A673 (cell line): ENCODE measurements at regions not wholly inside any gene's neighbourhood (a gene's known extent, or its start where the extent isn't known, plus 50 kb on each side); places are given as distances from the start of the nearest gene placed in this dataset.
A peak's percentile ranks its signal among the peaks of the same experiment; 100 is the strongest.

Experiments used
- BruUV-seq: library from RNA; stranded (reverse); fragments of 400-500 nt; replicated peaks from 2 replicates; lab custom pipeline; 2021; lab: Mats Ljungman, UMichigan
- CTCF ChIA-PET: fragments of 300-600 bp; sonication (Branson Sonifier 250); formaldehyde crosslinking; loops from one replicate; lab custom pipeline; 2022; ENCODE audit warnings: antibody characterized with exemption; lab: Charles Lee
- POLR2A ChIA-PET: fragments of 300-600 bp; sonication (Branson Sonifier 250); formaldehyde crosslinking; loops from one replicate; lab custom pipeline; 2022; ENCODE audit warnings: antibody characterized with exemption; ENCODE audit not compliant: low non-redundant PET; lab: Charles Lee
- DNase-seq: peaks from one replicate; pipeline ENCODE4 v3.0.0-alpha.2; 2015; ENCODE audit warnings: low spot score
- H3K27ac ChIP-seq: fragments of 200-600 bp; sonication (generic); 2 replicates; pipeline ENCODE4 v1.5.1; 2016; ENCODE audit warnings: mixed run types, low read depth, mild to moderate bottlenecking, mixed read lengths, antibody characterized with exemption, low read length; ENCODE audit not compliant: poor library complexity, severe bottlenecking
- H3K27me3 ChIP-seq: fragments of 200-600 bp; sonication (generic); replicated peaks from 2 replicates; pipeline ENCODE4 v1.6.1; 2017; ENCODE audit warnings: mixed run types, low read depth, mild to moderate bottlenecking, mixed read lengths, antibody characterized with exemption, low read length; ENCODE audit not compliant: insufficient read depth, poor library complexity
- H3K36me3 ChIP-seq: fragments of 200-600 bp; sonication (generic); 2 replicates; pipeline ENCODE4 v1.6.1; 2016; ENCODE audit warnings: mixed run types, mild to moderate bottlenecking, mixed read lengths, antibody characterized with exemption, low read length; ENCODE audit not compliant: insufficient read depth, poor library complexity, severe bottlenecking
- H3K4me1 ChIP-seq: fragments of 200-600 bp; sonication (generic); 2 replicates; pipeline ENCODE4 v1.6.1; 2017; ENCODE audit warnings: mixed run types, mild to moderate bottlenecking, mixed read lengths, antibody characterized with exemption, low read length; ENCODE audit not compliant: insufficient read depth, poor library complexity, severe bottlenecking
- H3K4me3 ChIP-seq: fragments of 200-600 bp; sonication (generic); 2 replicates; pipeline ENCODE4 v1.5.1; 2016; ENCODE audit warnings: low read depth, mixed run types, mild to moderate bottlenecking, mixed read lengths, low read length; ENCODE audit not compliant: poor library complexity, severe bottlenecking
- H3K9me3 ChIP-seq: fragments of 200-600 bp; sonication (generic); 2 replicates; pipeline ENCODE4 v1.6.1; 2016; ENCODE audit warnings: mixed run types, low read depth, mild to moderate bottlenecking, mixed read lengths, antibody characterized with exemption, low read length; ENCODE audit not compliant: poor library complexity, severe bottlenecking
- EZH2 ChIP-seq: fragments of 200-600 bp; sonication (generic); IDR thresholded peaks from 2 replicates; pipeline ENCODE4 v1.6.1; 2017; ENCODE audit warnings: borderline replicate concordance, low read depth, mild to moderate bottlenecking, mixed read lengths, antibody characterized with exemption, low read length; ENCODE audit not compliant: poor library complexity, severe bottlenecking
- intact Hi-C: fragments of 100-400 bp; cut with micrococcal nuclease; formaldehyde crosslinking; loops from one replicate; pipeline ENCODE4 v1.10.0; 2022; ENCODE audit not compliant: unreplicated experiment
- TF ChIP-seq, protein P1 (sequence below): fragments of 300-800, 200-600 bp; sonication (generic); conservative IDR thresholded peaks from 2 replicates; pipeline ENCODE4 v1.5.1; 2017; ENCODE audit warnings: low read depth, mild to moderate bottlenecking, antibody characterized with exemption, low read length, moderate library complexity, mixed read lengths

DNA sequence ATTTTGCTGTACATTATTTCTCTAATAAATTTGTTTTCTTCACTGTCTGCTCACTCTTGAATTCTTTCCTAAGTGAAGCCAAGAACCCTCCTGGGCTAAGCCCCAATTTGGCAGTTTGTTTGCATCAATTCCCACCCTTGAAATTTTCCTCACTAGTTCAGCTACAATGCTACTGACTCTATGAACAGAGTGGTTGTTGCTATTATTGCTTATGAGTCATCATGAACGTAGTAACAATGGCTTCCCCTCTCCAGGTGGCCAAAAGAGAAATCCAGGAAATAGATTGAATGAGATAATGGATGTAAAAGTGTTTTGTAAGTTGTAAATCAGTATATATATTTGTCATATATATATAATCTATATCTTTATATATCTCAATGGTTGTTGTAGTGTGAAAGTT, 193.0 kb downstream of the URB2 start:
- TF ChIP-seq EZH2: no peak
- TF ChIP-seq, protein P1, sequence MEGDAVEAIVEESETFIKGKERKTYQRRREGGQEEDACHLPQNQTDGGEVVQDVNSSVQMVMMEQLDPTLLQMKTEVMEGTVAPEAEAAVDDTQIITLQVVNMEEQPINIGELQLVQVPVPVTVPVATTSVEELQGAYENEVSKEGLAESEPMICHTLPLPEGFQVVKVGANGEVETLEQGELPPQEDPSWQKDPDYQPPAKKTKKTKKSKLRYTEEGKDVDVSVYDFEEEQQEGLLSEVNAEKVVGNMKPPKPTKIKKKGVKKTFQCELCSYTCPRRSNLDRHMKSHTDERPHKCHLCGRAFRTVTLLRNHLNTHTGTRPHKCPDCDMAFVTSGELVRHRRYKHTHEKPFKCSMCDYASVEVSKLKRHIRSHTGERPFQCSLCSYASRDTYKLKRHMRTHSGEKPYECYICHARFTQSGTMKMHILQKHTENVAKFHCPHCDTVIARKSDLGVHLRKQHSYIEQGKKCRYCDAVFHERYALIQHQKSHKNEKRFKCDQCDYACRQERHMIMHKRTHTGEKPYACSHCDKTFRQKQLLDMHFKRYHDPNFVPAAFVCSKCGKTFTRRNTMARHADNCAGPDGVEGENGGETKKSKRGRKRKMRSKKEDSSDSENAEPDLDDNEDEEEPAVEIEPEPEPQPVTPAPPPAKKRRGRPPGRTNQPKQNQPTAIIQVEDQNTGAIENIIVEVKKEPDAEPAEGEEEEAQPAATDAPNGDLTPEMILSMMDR: no peak
- BruUV-seq: no TSS peak
- Histone ChIP-seq H3K27ac (no peak overlapping the region), H3K4me3 (no peak overlapping the region), H3K36me3 (no peaks in the 10 kb centered on the region), H3K27me3 (no peaks in the 10 kb centered on the region), H3K4me1 (no peaks in the 10 kb centered on the region), H3K9me3 (no peaks in the 10 kb centered on the region)
- POLR2A ChIA-PET: no interaction called here
- intact Hi-C loops: no loop called here
- CTCF ChIA-PET: no interaction called here
- DNase-seq: peak; percentile 61

GRCh38 chr1:229822026-229822425, 196.0 kb downstream of the URB2 start:
- no TSS peak for BruUV-seq
- H3K36me3 ChIP-seq: no peaks in the 10 kb centered on the region
- H3K27ac ChIP-seq: no peak overlapping the region
- intact Hi-C loops: no loop called here
- ChIA-PET POLR2A (no interaction called here), CTCF (no interaction called here)
- no peak overlapping the region for H3K4me3 ChIP-seq
- H3K9me3 ChIP-seq: no peaks in the 10 kb centered on the region
- TF ChIP-seq, protein P1: no peak
- TF ChIP-seq EZH2: no peak
- no peak for DNase-seq
- no peaks in the 10 kb centered on the region for H3K27me3 ChIP-seq
- H3K4me1 ChIP-seq: no peaks in the 10 kb centered on the region

DNA sequence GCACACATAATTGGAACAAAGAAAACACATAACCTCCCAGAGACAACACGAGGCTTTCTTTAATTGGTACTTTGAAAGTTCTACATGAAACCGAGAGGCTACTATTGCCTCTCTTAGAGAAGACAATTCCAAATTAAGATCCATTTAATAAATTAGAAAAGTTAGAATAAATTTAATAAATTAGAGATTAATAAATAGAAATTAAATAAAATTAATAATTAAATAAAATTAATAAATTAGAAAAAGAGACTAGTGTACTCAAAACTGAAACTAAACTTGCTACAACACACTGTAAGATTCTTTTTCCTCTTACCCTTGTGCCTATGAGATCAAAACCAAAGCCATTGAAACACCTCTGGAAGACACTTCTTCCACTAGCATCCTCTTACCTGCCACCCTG, 199.0 kb downstream of the URB2 start:
- Histone ChIP-seq H3K9me3 (no peaks in the 10 kb centered on the region), H3K36me3 (no peaks in the 10 kb centered on the region), H3K4me1 (no peaks in the 10 kb centered on the region), H3K27me3 (no peaks in the 10 kb centered on the region), H3K27ac (no peak overlapping the region), H3K4me3 (no peak overlapping the region)
- no TSS peak for BruUV-seq
- ChIA-PET CTCF (no interaction called here), POLR2A (no interaction called here)
- TF ChIP-seq, protein P1: no peak
- TF ChIP-seq EZH2: no peak
- DNase-seq: no peak
- intact Hi-C loops: no loop called here
